ENCODE measurements at regions not wholly inside any gene's neighbourhood (a gene's known extent, or its start where the extent isn't known, plus 50 kb on each side); places are given as distances from the start of the nearest gene placed in this dataset.

- H3K27me3 Mint-ChIP-seq = peaks cover under 1% of the 10 kb centered on the region
- DNase-seq = no peak
- ChIA-PET CTCF (no interaction called here), POLR2A (no interaction called here)
- H3K36me3 Mint-ChIP-seq (ENCODE audit: low read depth) = no peaks in the 10 kb centered on the region
- H3K4me3 Mint-ChIP-seq = no peak overlapping the region
- no peaks in the 10 kb centered on the region for H3K4me1 Mint-ChIP-seq
- no peak overlapping the region for H3K27ac Mint-ChIP-seq
- peaks cover 4% of the 10 kb centered on the region for H3K9me3 Mint-ChIP-seq
Measured at GRCh38 chr14:88929656-88930436, 105.4 kb downstream of the TTC8 start.

GRCh38 chr14:88931321-88932110 is 107.1 kb downstream of the TTC8 start:
- Mint-ChIP-seq H3K27ac (no peak overlapping the region), H3K4me1 (no peaks in the 10 kb centered on the region), H3K4me3 (no peak overlapping the region), H3K27me3 (no peaks in the 10 kb centered on the region), H3K36me3 (ENCODE audit: low read depth) (no peaks in the 10 kb centered on the region), H3K9me3 (peaks cover 4% of the 10 kb centered on the region)
- ChIA-PET CTCF (no interaction called here), POLR2A (no interaction called here)
- no peak for DNase-seq

GRCh38 chr14:88933191-88933590 is 108.7 kb downstream of the TTC8 start:
- Mint-ChIP-seq H3K4me1 (no peaks in the 10 kb centered on the region), H3K4me3 (no peak overlapping the region), H3K27me3 (no peaks in the 10 kb centered on the region), H3K27ac (no peak overlapping the region), H3K9me3 (no peaks in the 10 kb centered on the region), H3K36me3 (ENCODE audit: low read depth) (no peaks in the 10 kb centered on the region)
- POLR2A ChIA-PET = no interaction called here
- CTCF ChIA-PET = no interaction called here
- DNase-seq = no peak

- H3K4me1 Mint-ChIP-seq = no peaks in the 10 kb centered on the region
- ChIA-PET POLR2A (no interaction called here), CTCF (interaction anchor here (0.7 kb wide), 1 partner anchor 1686 kb away, joined by 3 read pairs; no protein-coding TSS in a partner anchor)
- no peak for DNase-seq
- no peak overlapping the region for H3K4me3 Mint-ChIP-seq
- no peaks in the 10 kb centered on the region for H3K27me3 Mint-ChIP-seq
- no peaks in the 10 kb centered on the region for H3K36me3 Mint-ChIP-seq (ENCODE audit: low read depth)
- H3K27ac Mint-ChIP-seq = no peak overlapping the region
- H3K9me3 Mint-ChIP-seq = no peaks in the 10 kb centered on the region
Measured at GRCh38 chr14:88934351-88934806, 109.9 kb downstream of the TTC8 start.

- no peak overlapping the region for H3K27ac Mint-ChIP-seq
- no peak for DNase-seq
- no peaks in the 10 kb centered on the region for H3K9me3 Mint-ChIP-seq
- H3K27me3 Mint-ChIP-seq = no peaks in the 10 kb centered on the region
- POLR2A ChIA-PET = no interaction called here
- CTCF ChIA-PET = no interaction called here
- H3K36me3 Mint-ChIP-seq (ENCODE audit: low read depth) = no peaks in the 10 kb centered on the region
- H3K4me3 Mint-ChIP-seq = no peak overlapping the region
- no peaks in the 10 kb centered on the region for H3K4me1 Mint-ChIP-seq
Measured at GRCh38 chr14:88935083-88935482, 110.6 kb downstream of the TTC8 start.

GRCh38 chr14:88937706-88938105 is 113.3 kb downstream of the TTC8 start:
- Mint-ChIP-seq H3K27me3 (no peaks in the 10 kb centered on the region), H3K4me3 (no peak overlapping the region), H3K4me1 (no peaks in the 10 kb centered on the region), H3K36me3 (ENCODE audit: low read depth) (no peaks in the 10 kb centered on the region), H3K27ac (no peak overlapping the region), H3K9me3 (no peaks in the 10 kb centered on the region)
- DNase-seq = no peak
- POLR2A ChIA-PET = no interaction called here
- CTCF ChIA-PET = no interaction called here

- Mint-ChIP-seq H3K4me3 (no peak overlapping the region), H3K4me1 (no peaks in the 10 kb centered on the region), H3K9me3 (no peaks in the 10 kb centered on the region), H3K27ac (no peak overlapping the region), H3K27me3 (peaks cover 1% of the 10 kb centered on the region), H3K36me3 (ENCODE audit: low read depth) (no peaks in the 10 kb centered on the region)
- CTCF ChIA-PET = no interaction called here
- DNase-seq = no peak
- POLR2A ChIA-PET = no interaction called here
Measured at GRCh38 chr14:88940671-88941070, 116.2 kb downstream of the TTC8 start.

- H3K4me3 Mint-ChIP-seq = no peak overlapping the region
- H3K4me1 Mint-ChIP-seq = no peaks in the 10 kb centered on the region
- no peaks in the 10 kb centered on the region for H3K9me3 Mint-ChIP-seq
- ChIA-PET CTCF (no interaction called here), POLR2A (no interaction called here)
- DNase-seq = no peak
- no peak overlapping the region for H3K27ac Mint-ChIP-seq
- H3K27me3 Mint-ChIP-seq = peaks cover 5% of the 10 kb centered on the region
- no peaks in the 10 kb centered on the region for H3K36me3 Mint-ChIP-seq (ENCODE audit: low read depth)
Measured at GRCh38 chr14:88941414-88941813, 117.0 kb downstream of the TTC8 start.

GRCh38 chr14:88947646-88948598 is 123.5 kb downstream of the TTC8 start:
- H3K4me3 Mint-ChIP-seq = no peak overlapping the region
- peaks cover 6% of the 10 kb centered on the region for H3K27me3 Mint-ChIP-seq
- DNase-seq = no peak
- H3K36me3 Mint-ChIP-seq (ENCODE audit: low read depth) = no peaks in the 10 kb centered on the region
- H3K27ac Mint-ChIP-seq = no peak overlapping the region
- POLR2A ChIA-PET = no interaction called here
- CTCF ChIA-PET = no interaction called here
- no peaks in the 10 kb centered on the region for H3K4me1 Mint-ChIP-seq
- peaks cover 14% of the 10 kb centered on the region for H3K9me3 Mint-ChIP-seq

- Mint-ChIP-seq H3K9me3 (peaks cover 20% of the 10 kb centered on the region), H3K27ac (no peak overlapping the region), H3K27me3 (peaks cover 6% of the 10 kb centered on the region), H3K4me3 (no peak overlapping the region), H3K4me1 (no peaks in the 10 kb centered on the region), H3K36me3 (ENCODE audit: low read depth) (no peaks in the 10 kb centered on the region)
- ChIA-PET POLR2A (no interaction called here), CTCF (no interaction called here)
- DNase-seq = no peak
Measured at GRCh38 chr14:88950069-88950468, 125.6 kb downstream of the TTC8 start.

- DNase-seq = no peak
Measured at GRCh38 chr14:88951370-88951769, 126.9 kb downstream of the TTC8 start.

GRCh38 chr14:88952901-88953300 is 128.4 kb downstream of the TTC8 start:
- no peak overlapping the region for H3K4me3 Mint-ChIP-seq
- peaks cover 2% of the 10 kb centered on the region for H3K27me3 Mint-ChIP-seq
- peaks cover 20% of the 10 kb centered on the region for H3K9me3 Mint-ChIP-seq
- no peaks in the 10 kb centered on the region for H3K36me3 Mint-ChIP-seq (ENCODE audit: low read depth)
- ChIA-PET CTCF (no interaction called here), POLR2A (no interaction called here)
- no peak overlapping the region for H3K27ac Mint-ChIP-seq
- no peaks in the 10 kb centered on the region for H3K4me1 Mint-ChIP-seq
- no peak for DNase-seq

More at GRCh38 chr14:88951370-88951769, 126.9 kb downstream of the TTC8 start:
- CTCF ChIA-PET = no interaction called here
- Mint-ChIP-seq H3K9me3 (peaks cover 20% of the 10 kb centered on the region), H3K27me3 (peaks cover 2% of the 10 kb centered on the region), H3K27ac (no peak overlapping the region), H3K4me1 (no peaks in the 10 kb centered on the region), H3K36me3 (ENCODE audit: low read depth) (no peaks in the 10 kb centered on the region), H3K4me3 (no peak overlapping the region)
- POLR2A ChIA-PET = no interaction called here

GRCh38 chr14:88955455-88955854 is 131.0 kb downstream of the TTC8 start:
- Mint-ChIP-seq H3K27ac (no peak overlapping the region), H3K9me3 (peaks cover 20% of the 10 kb centered on the region), H3K4me1 (no peaks in the 10 kb centered on the region), H3K4me3 (no peak overlapping the region), H3K36me3 (ENCODE audit: low read depth) (no peaks in the 10 kb centered on the region), H3K27me3 (peaks cover 2% of the 10 kb centered on the region)
- DNase-seq = no peak
- ChIA-PET POLR2A (no interaction called here), CTCF (no interaction called here)

Data from activated CD4-positive, alpha-beta T cell treated with anti-CD3 and anti-CD28 coated beads, Interleukin-2, amount 10 ng/mL, durations not matched to agents 7 days and 5 days (primary cell).